H9 (cell line): ENCODE measurements at regions not wholly inside any gene's neighbourhood (a gene's known extent, or its start where the extent isn't known, plus 50 kb on each side); places are given as distances from the start of the nearest gene placed in this dataset.

Source experiments
- DNase-seq: peaks from one replicate; pipeline ENCODE4 v3.0.0-alpha.2; 2017
- H2AFZ ChIP-seq: one replicate; pipeline ENCODE4 v1.6.1; 2013; ENCODE audit warnings: mild to moderate bottlenecking, low read length, control low read depth, moderate library complexity
- H2AK5ac ChIP-seq: 2 replicates; pipeline ENCODE4 v1.6.1; 2013; ENCODE audit warnings: low read length, control low read depth, mixed read lengths; ENCODE audit not compliant: insufficient read length
- H2BK120ac ChIP-seq: one replicate; pipeline ENCODE4 v1.6.1; 2013; ENCODE audit warnings: low read depth, mild to moderate bottlenecking, low read length, control low read depth, inconsistent platforms; ENCODE audit not compliant: poor library complexity, severe bottlenecking
- H2BK12ac ChIP-seq: 2 replicates; pipeline ENCODE4 v1.6.1; 2013; ENCODE audit warnings: low read length, control low read depth, mixed read lengths, low read depth; ENCODE audit not compliant: insufficient read length
- H2BK15ac ChIP-seq: 2 replicates; pipeline ENCODE4 v1.6.1; 2013; ENCODE audit warnings: low read depth, low read length, control low read depth
- H2BK20ac ChIP-seq: one replicate; pipeline ENCODE4 v1.6.1; 2013; ENCODE audit warnings: low read depth, mild to moderate bottlenecking, low read length, control low read depth, inconsistent platforms; ENCODE audit not compliant: poor library complexity, severe bottlenecking
- H2BK5ac ChIP-seq: 2 replicates; pipeline ENCODE4 v1.6.1; 2013; ENCODE audit warnings: low read length, control low read depth, mixed read lengths; ENCODE audit not compliant: insufficient read length
- H3K14ac ChIP-seq: 2 replicates; pipeline ENCODE4 v1.6.1; 2013; ENCODE audit warnings: low read length, control low read depth; ENCODE audit not compliant: insufficient read depth
- H3K18ac ChIP-seq: 2 replicates; pipeline ENCODE4 v1.6.1; 2013; ENCODE audit warnings: low read depth, mild to moderate bottlenecking, mixed read lengths, low read length, control low read depth; ENCODE audit not compliant: insufficient read length
- H3K23ac ChIP-seq: 2 replicates; pipeline ENCODE4 v1.6.1; 2013; ENCODE audit warnings: low read length, control low read depth, mixed read lengths, low read depth; ENCODE audit not compliant: insufficient read length
- H3K23me2 ChIP-seq: 2 replicates; pipeline ENCODE4 v1.6.1; 2013; ENCODE audit warnings: low read depth, mild to moderate bottlenecking, mixed read lengths, low read length, control low read depth; ENCODE audit not compliant: insufficient read length, poor library complexity, severe bottlenecking
- H3K27ac ChIP-seq: 2 replicates; pipeline ENCODE4 v1.5.1; 2013; ENCODE audit warnings: low read length, control low read depth, mixed read lengths, low read depth; ENCODE audit not compliant: insufficient read length
- H3K27me3 ChIP-seq: 2 replicates; pipeline ENCODE4 v1.6.1; 2013; ENCODE audit warnings: low read length, control low read depth, inconsistent platforms; ENCODE audit not compliant: insufficient read depth
- H3K4ac ChIP-seq: 2 replicates; pipeline ENCODE4 v1.6.1; 2013; ENCODE audit warnings: low read depth, mild to moderate bottlenecking, control low read depth, inconsistent platforms, low read length, moderate library complexity
- H3K4me1 ChIP-seq: 2 replicates; pipeline ENCODE4 v1.6.1; 2013; ENCODE audit warnings: low read length, control low read depth, inconsistent platforms; ENCODE audit not compliant: insufficient read depth
- H3K4me2 ChIP-seq: 2 replicates; pipeline ENCODE4 v1.6.1; 2013; ENCODE audit warnings: low read length, control low read depth, mixed read lengths; ENCODE audit not compliant: insufficient read length, insufficient read depth
- H3K56ac ChIP-seq: 2 replicates; pipeline ENCODE4 v1.6.1; 2013; ENCODE audit warnings: low read depth, mild to moderate bottlenecking, mixed read lengths, low read length, control low read depth; ENCODE audit not compliant: insufficient read length
- H3K79me1 ChIP-seq: 2 replicates; pipeline ENCODE4 v1.6.1; 2013; ENCODE audit warnings: low read depth, mild to moderate bottlenecking, moderate library complexity, low read length, control low read depth, inconsistent platforms; ENCODE audit not compliant: insufficient read depth, poor library complexity, severe bottlenecking
- H3K79me2 ChIP-seq: 2 replicates; pipeline ENCODE4 v1.6.1; 2013; ENCODE audit warnings: low read length, control low read depth, inconsistent platforms; ENCODE audit not compliant: insufficient read depth
- H3K9ac ChIP-seq: 2 replicates; pipeline ENCODE4 v1.6.1; 2013; ENCODE audit warnings: low read length, control low read depth, mixed read lengths; ENCODE audit not compliant: insufficient read length; ENCODE audit errors: extremely low read depth
- H3K9me3 ChIP-seq: one replicate; pipeline ENCODE4 v1.6.1; 2013; ENCODE audit warnings: low read depth, low read length, inconsistent platforms; ENCODE audit not compliant: control insufficient read depth
- H3T11ph ChIP-seq: one replicate; pipeline ENCODE4 v1.6.1; 2013; ENCODE audit warnings: mild to moderate bottlenecking, low read length, control low read depth, inconsistent platforms
- H4K20me1 ChIP-seq: one replicate; pipeline ENCODE4 v1.6.1; 2013; ENCODE audit not compliant: control insufficient read depth, insufficient read length, insufficient read depth
- H4K5ac ChIP-seq: 2 replicates; pipeline ENCODE4 v1.6.1; 2013; ENCODE audit warnings: low read depth, mild to moderate bottlenecking, mixed read lengths, low read length, control low read depth; ENCODE audit not compliant: insufficient read length
- H4K8ac ChIP-seq: replicated peaks from 2 replicates; pipeline ENCODE4 v1.6.1; 2013; ENCODE audit warnings: low read length, control low read depth, mixed read lengths, low read depth; ENCODE audit not compliant: insufficient read length
- H4K91ac ChIP-seq: 2 replicates; pipeline ENCODE4 v1.6.1; 2013; ENCODE audit warnings: low read depth, mild to moderate bottlenecking, moderate library complexity, mixed read lengths, low read length, control low read depth; ENCODE audit not compliant: insufficient read length
- H3K27ac Mint-ChIP-seq, 3 experiments: 2 replicates in 2 of 3; 3 replicates in 1 of 3; pipeline ENCODE4 v1.8.0; 2020 to 2021; ENCODE audit warnings: mixed read lengths in 3 of 3, mild to moderate bottlenecking in 1 of 3, moderate library complexity in 1 of 3
- H3K27me3 Mint-ChIP-seq: 2 replicates; pipeline ENCODE4 v1.8.0; 2021; ENCODE audit warnings: low read depth, mild to moderate bottlenecking, moderate library complexity, mixed read lengths
- H3K36me3 Mint-ChIP-seq, 3 experiments: 2 replicates in 2 of 3; 3 replicates in 1 of 3; pipeline ENCODE4 v1.8.0; 2020 to 2021; ENCODE audit warnings: low read depth in 3 of 3, mixed read lengths in 3 of 3; ENCODE audit not compliant: insufficient read depth in 1 of 3
- H3K4me1 Mint-ChIP-seq, 2 experiments: 2 replicates each; pipeline ENCODE4 v1.8.0; 2020; ENCODE audit warnings: mixed read lengths in 2 of 2
- H3K4me3 Mint-ChIP-seq, 2 experiments: 2 replicates in 1 of 2; 3 replicates in 1 of 2; pipeline ENCODE4 v1.8.0; 2020 to 2021; ENCODE audit warnings: mild to moderate bottlenecking in 2 of 2, mixed read lengths in 2 of 2, moderate library complexity in 1 of 2
- H3K9me3 Mint-ChIP-seq, 2 experiments: 2 replicates in 1 of 2; 3 replicates in 1 of 2; pipeline ENCODE4 v1.8.0; 2020; ENCODE audit warnings: mild to moderate bottlenecking in 2 of 2, mixed read lengths in 2 of 2, moderate library complexity in 1 of 2
- CTCF ChIP-seq: fragments of 200-600 bp; sonication (generic); conservative IDR thresholded peaks from 3 replicates; pipeline ENCODE4 v1.8.0; 2021; ENCODE audit warnings: antibody characterized with exemption, mild to moderate bottlenecking
- WGBS: extraction: QIAGEN DNeasy Blood & Tissue Kit; methylation state at CpG from one replicate; pipeline ENCODE4 v1.1.7; 2013; ENCODE audit warnings: missing lambda C conversion rate, low lambda C conversion rate, mixed read lengths; ENCODE audit not compliant: insufficient read length; ENCODE audit errors: extremely low coverage; 5-methylcytosine and 5-hydroxymethylcytosine counted together

DNA sequence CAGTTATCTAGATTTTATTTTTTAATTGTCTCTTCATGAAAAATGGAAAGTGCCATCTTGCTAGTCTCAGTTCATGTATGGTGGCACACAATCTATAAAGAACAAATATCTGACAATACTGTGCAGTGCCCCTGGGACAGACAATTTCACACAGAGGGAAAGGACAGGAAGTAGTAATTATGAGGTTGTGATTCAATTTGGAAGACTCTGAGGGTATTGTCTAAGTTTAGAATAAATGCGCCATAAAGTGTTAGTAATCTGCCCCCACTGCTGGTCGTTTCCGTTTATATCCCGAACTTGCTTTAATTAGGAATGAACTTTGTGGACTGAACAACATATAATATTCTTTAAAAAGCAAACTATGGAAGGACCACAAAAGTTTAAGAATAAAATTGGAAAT is 196.4 kb upstream of the SLC24A5 start:
- Histone ChIP-seq H4K91ac (no peak overlapping the region), H3K79me1 (no peaks in the 10 kb centered on the region), H3K4me1 (no peaks in the 10 kb centered on the region; the same call in 1 of the 2 replicates), H3K56ac (no peak overlapping the region), H2BK20ac (no peak overlapping the region), H4K8ac (no peak overlapping the region), H3K4ac (no peak overlapping the region), H3K27me3 (no peaks in the 10 kb centered on the region), H3K27ac (no peak overlapping the region), H2BK5ac (no peak overlapping the region), H3K9me3 (no peaks in the 10 kb centered on the region), H3K23me2 (no peaks in the 10 kb centered on the region), H3K18ac (no peak overlapping the region), H4K5ac (no peak overlapping the region), H4K20me1 (no peaks in the 10 kb centered on the region), H2AK5ac (no peak overlapping the region), H3K79me2 (no peaks in the 10 kb centered on the region), H3K9ac (no peak overlapping the region), H2BK12ac (no peak overlapping the region), H2BK15ac (no peak overlapping the region), H2BK120ac (no peak overlapping the region), H3T11ph (no peak overlapping the region), H3K4me2 (no peak overlapping the region), H2AFZ (no peak overlapping the region), H3K14ac (no peak overlapping the region), H3K23ac (no peak overlapping the region)
- Mint-ChIP-seq H3K4me3 (no peak overlapping the region), H3K36me3 (no peaks in the 10 kb centered on the region), H3K27ac (no peak overlapping the region), H3K4me1 (peaks cover 3 to 9% of the 10 kb centered on the region in 2 experiments; a peak in 2 of 4 replicates), H3K9me3 (no peaks in the 10 kb centered on the region), H3K27me3 (no peaks in the 10 kb centered on the region; the same call in 1 of the 2 replicates)
- no CpG with 5 or more reads among the region's 4 CpGs for WGBS
- no peak for DNase-seq
- no peak for TF ChIP-seq CTCF
